ENCODE measurements at regions not wholly inside any gene's neighbourhood (a gene's known extent, or its start where the extent isn't known, plus 50 kb on each side); places are given as distances from the start of the nearest gene placed in this dataset.
"Not testable (repeated sequence)": the region's sequence is repeated elsewhere in the genome, so short reads cannot be mapped to it uniquely, and the experiment has no call there.

DNA sequence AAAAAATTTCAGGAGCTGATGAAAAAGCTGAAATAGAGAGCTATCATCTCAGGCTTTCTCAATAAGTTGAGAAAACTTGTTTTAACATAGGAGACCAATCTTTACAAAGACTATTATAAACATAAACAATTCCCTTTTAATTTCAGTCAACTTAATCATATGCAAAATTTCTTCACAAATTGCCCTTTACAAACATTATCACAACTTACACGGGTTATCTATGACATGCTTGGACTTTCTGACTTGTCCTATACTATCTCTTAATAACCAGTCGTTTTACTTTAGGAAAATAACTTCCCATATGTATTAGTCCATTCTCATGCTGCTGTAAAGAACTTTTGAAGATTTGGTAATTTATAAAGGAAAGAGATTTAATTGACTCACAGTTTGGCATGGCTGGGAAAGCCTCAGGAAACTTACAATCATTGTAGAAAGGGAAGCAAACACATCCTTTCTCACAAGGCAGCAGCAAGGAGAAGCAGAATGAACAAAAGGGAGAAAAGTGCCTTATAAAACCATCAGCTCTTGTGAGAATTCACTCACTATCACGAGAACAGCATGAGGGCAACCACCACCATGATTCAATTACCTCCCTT, 1583.7 kb upstream of the CELF4 start:
- no peaks in the 10 kb centered on the region for H3K27me3 ChIP-seq
- no peak for TF ChIP-seq EP300 (IDR thresholded peaks at IDR 0.05)
- DNase-seq (ENCODE audit: low spot score in 2 of 2) = no peak

DNA sequence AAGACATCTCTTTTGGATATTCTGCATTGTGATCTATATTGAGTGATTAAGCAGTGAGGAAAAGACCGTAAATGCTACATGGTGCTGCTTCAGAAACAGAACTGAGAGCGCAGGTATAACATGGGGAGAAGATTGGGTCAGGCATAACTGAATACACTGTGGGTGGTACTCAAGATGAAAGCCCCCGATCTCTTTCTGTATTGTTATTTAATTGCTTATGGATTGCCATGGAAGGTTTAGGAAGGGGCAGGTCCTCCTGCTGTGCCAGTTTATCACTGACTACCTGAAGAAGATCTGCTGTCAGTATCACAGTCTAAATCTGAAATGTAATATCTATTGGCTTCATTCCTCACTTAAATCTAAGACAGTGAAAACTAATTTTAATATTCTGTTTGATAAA, 1568.7 kb upstream of the CELF4 start:
- no peaks in the 10 kb centered on the region for H3K9me3 ChIP-seq
- H3K4me1 ChIP-seq = no peaks in the 10 kb centered on the region
- DNase-seq (ENCODE audit: low spot score in 2 of 2) = no peak
- WGBS = 89% methylated on average over 3 of the region's 3 CpGs
- no peak overlapping the region for H3K4me3 ChIP-seq
- no peaks in the 10 kb centered on the region for H3K36me3 ChIP-seq
- no peaks in the 10 kb centered on the region for H3K27me3 ChIP-seq
- no peak overlapping the region for H3K27ac ChIP-seq
- no peak for TF ChIP-seq POLR2AphosphoS5 (IDR thresholded peaks at IDR 0.05)

More for the DNA sequence above, 1583.7 kb upstream of the CELF4 start:
- Histone ChIP-seq H3K36me3 (no peaks in the 10 kb centered on the region), H3K9me3 (peaks cover 5% of the 10 kb centered on the region), H3K4me1 (no peaks in the 10 kb centered on the region), H3K27ac (no peak overlapping the region), H3K4me3 (no peak overlapping the region)
- WGBS = 67% methylated on average over 3 of the region's 3 CpGs

DNA sequence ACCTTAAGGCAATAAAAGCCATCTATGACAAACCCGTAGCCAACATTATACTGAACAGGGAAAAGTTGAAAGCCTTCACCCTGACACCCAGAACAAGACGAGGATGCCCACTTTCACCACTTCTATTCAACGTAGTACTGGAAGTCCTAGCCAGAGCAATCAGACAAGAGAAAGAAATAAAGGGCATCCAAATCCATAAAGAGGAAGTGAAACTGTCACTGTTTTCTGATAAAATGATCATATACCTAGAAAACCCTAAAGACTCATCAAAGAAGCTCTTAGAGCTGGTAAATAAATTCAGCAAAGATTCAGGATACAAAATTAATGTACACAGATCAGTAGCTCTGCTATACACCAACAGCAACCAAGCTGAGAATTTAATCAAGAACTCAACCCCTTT, 1561.9 kb upstream of the CELF4 start:
- WGBS = 83% methylated on average over 3 of the region's 3 CpGs
- not testable (repeated sequence) for H3K36me3 ChIP-seq; H3K9me3 ChIP-seq; H3K27ac ChIP-seq; H3K4me1 ChIP-seq; DNase-seq (ENCODE audit: low spot score in 2 of 2); H3K27me3 ChIP-seq; H3K4me3 ChIP-seq

DNA sequence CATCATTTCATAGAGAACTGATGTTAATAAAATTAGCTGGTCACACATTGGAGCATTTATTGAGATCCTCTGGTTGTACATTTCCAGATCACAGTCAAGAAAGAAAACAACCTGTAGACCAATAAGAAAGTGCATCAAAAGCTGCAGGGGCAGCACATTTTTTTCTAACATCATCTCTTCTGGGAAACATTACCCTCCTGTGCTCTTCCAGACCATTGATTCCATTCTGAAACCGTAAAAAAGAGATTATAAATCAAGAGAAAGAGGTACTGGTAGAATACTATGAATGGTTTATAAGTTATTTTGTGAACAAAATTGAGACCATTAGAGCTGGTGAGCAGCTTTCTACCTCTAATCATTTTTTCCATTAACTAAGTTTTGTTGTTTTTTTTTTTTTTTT, 1548.2 kb upstream of the CELF4 start:
- TF ChIP-seq POLR2AphosphoS5 (IDR thresholded peaks at IDR 0.05) (no peak), EP300 (IDR thresholded peaks at IDR 0.05) (no peak), POLR2A (IDR thresholded peaks at IDR 0.05) (no peak)
- TF ChIP-seq, protein P1, sequence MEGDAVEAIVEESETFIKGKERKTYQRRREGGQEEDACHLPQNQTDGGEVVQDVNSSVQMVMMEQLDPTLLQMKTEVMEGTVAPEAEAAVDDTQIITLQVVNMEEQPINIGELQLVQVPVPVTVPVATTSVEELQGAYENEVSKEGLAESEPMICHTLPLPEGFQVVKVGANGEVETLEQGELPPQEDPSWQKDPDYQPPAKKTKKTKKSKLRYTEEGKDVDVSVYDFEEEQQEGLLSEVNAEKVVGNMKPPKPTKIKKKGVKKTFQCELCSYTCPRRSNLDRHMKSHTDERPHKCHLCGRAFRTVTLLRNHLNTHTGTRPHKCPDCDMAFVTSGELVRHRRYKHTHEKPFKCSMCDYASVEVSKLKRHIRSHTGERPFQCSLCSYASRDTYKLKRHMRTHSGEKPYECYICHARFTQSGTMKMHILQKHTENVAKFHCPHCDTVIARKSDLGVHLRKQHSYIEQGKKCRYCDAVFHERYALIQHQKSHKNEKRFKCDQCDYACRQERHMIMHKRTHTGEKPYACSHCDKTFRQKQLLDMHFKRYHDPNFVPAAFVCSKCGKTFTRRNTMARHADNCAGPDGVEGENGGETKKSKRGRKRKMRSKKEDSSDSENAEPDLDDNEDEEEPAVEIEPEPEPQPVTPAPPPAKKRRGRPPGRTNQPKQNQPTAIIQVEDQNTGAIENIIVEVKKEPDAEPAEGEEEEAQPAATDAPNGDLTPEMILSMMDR (IDR thresholded peaks at IDR 0.05) = no peak
- 87% methylated on average over 1 of the region's 1 CpG for WGBS
- no peaks in the 10 kb centered on the region for H3K9me3 ChIP-seq
- H3K36me3 ChIP-seq = no peaks in the 10 kb centered on the region
- H3K27ac ChIP-seq = no peak overlapping the region
- no peaks in the 10 kb centered on the region for H3K27me3 ChIP-seq
- no peak overlapping the region for H3K4me3 ChIP-seq
- H3K4me1 ChIP-seq = no peaks in the 10 kb centered on the region
- DNase-seq (ENCODE audit: low spot score in 2 of 2) = no peak

DNA sequence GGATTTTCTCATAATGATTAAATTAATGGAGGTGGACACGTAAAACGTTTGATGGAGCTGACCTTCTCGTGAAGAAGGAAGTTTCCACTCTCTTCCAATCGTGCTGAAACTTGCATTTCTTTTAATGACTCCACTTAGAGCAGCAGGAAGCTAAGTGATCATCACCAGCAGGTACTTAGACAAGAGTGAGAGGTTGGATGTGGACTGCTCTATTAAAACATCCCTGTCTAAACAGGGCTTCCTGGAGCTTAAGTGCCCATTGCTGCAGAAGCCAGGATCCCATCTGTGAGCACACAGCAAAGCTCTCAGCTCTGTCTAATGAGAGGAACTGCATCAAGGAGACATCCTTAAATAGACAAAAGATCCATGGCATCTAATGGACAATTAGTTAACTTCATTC, 1539.5 kb upstream of the CELF4 start:
- H3K9me3 ChIP-seq = no peaks in the 10 kb centered on the region
- WGBS = 67% methylated on average over 4 of the region's 4 CpGs
- no peaks in the 10 kb centered on the region for H3K27me3 ChIP-seq
- H3K4me3 ChIP-seq = no peak overlapping the region
- no peak overlapping the region for H3K27ac ChIP-seq
- DNase-seq (ENCODE audit: low spot score in 2 of 2) = no peak
- no peaks in the 10 kb centered on the region for H3K4me1 ChIP-seq
- no peaks in the 10 kb centered on the region for H3K36me3 ChIP-seq
- no peak for TF ChIP-seq POLR2A (IDR thresholded peaks at IDR 0.05)
- no peak for TF ChIP-seq EP300 (IDR thresholded peaks at IDR 0.05)
- TF ChIP-seq, protein P1 (IDR thresholded peaks at IDR 0.05) = no peak
- no peak for TF ChIP-seq POLR2AphosphoS5 (IDR thresholded peaks at IDR 0.05)

DNA sequence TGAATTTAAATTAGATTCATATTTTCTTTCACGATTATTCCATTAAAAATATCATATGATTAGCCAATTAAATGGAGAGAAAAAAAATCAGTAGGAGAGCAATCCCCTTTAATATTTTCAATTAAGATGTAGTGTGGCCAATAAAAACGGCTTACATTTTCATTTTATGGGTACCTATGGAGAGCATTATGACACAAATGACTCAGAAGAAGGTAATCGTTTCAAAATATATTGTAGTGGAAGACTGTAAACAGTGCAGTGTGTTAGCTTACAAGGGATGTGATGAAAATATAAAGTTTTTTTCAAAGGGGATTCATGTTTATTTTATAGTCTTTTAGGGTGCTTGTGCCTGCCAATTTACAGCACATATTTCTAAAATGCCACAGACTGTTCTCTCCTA, 1507.4 kb upstream of the CELF4 start:
- Histone ChIP-seq H3K4me1 (no peaks in the 10 kb centered on the region), H3K27me3 (no peaks in the 10 kb centered on the region), H3K36me3 (no peaks in the 10 kb centered on the region), H3K9me3 (peaks cover under 1% of the 10 kb centered on the region), H3K4me3 (no peak overlapping the region), H3K27ac (no peak overlapping the region)
- WGBS = 81% methylated on average over 3 of the region's 3 CpGs
- TF ChIP-seq POLR2AphosphoS5 (IDR thresholded peaks at IDR 0.05) = no peak
- no peak for TF ChIP-seq POLR2A (IDR thresholded peaks at IDR 0.05)
- TF ChIP-seq, protein P1 (IDR thresholded peaks at IDR 0.05) = no peak
- no peak for TF ChIP-seq EP300 (IDR thresholded peaks at IDR 0.05)
- no peak for DNase-seq (ENCODE audit: low spot score in 2 of 2)

DNA sequence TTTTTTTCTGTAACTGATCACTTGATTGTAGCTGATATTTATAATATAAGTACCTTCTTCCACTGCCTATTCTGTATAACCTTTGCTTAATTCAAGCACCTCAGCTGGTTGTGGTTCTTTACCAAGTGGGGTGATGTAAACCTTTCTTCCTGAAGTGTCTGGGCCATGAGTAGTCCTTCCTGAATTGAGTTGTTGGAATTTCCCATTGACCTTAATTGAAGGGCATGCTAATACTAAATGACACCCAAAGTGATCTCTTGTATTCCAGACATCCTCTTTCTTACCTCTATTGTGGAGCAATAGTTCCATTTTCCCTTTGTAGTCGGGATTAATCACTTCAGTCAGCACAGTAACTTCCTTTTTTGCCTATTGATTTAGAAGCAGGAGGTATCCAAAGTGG, 1496.8 kb upstream of the CELF4 start:
- H3K4me3 ChIP-seq = no peak overlapping the region
- WGBS = 68% methylated on average over 1 of the region's 1 CpG
- TF ChIP-seq, protein P1 (IDR thresholded peaks at IDR 0.05) = no peak
- TF ChIP-seq EP300 (IDR thresholded peaks at IDR 0.05) (no peak), POLR2A (IDR thresholded peaks at IDR 0.05) (no peak), POLR2AphosphoS5 (IDR thresholded peaks at IDR 0.05) (no peak)
- H3K27ac ChIP-seq = no peak overlapping the region
- H3K9me3 ChIP-seq = no peaks in the 10 kb centered on the region
- H3K36me3 ChIP-seq = no peaks in the 10 kb centered on the region
- DNase-seq (ENCODE audit: low spot score in 2 of 2) = no peak
- H3K27me3 ChIP-seq = no peaks in the 10 kb centered on the region
- no peaks in the 10 kb centered on the region for H3K4me1 ChIP-seq
